Retinal pigment epithelial cell (primary cell): ENCODE measurements at regions not wholly inside any gene's neighbourhood (a gene's known extent, or its start where the extent isn't known, plus 50 kb on each side); places are given as distances from the start of the nearest gene placed in this dataset.

Source experiments
- DNase-seq: peaks from one replicate; pipeline ENCODE4 v3.0.0-alpha.2; 2010; ENCODE audit warnings: low read depth
- H3K4me3 ChIP-seq: 2 replicates; pipeline ENCODE4 v1.5.1; 2011; ENCODE audit warnings: mild to moderate bottlenecking, low read length, control low read depth, moderate library complexity
- CTCF ChIP-seq: conservative IDR thresholded peaks from 2 replicates; pipeline ENCODE4 v1.5.1; 2011; ENCODE audit warnings: low read depth, low read length, control low read depth, inconsistent platforms

GRCh38 chrX:117215683-117216082, 752.9 kb upstream of the CT83 start:
- no peak for DNase-seq
- H3K4me3 ChIP-seq: no peak overlapping the region
- TF ChIP-seq CTCF: no peak

GRCh38 chrX:117196481-117196880, 733.7 kb upstream of the CT83 start:
- no peak for TF ChIP-seq CTCF
- DNase-seq: no peak
- no peak overlapping the region for H3K4me3 ChIP-seq

- no peak for DNase-seq
- H3K4me3 ChIP-seq: no peak overlapping the region
- TF ChIP-seq CTCF: no peak
Observed at GRCh38 chrX:117147249-117147648, 684.5 kb upstream of the CT83 start.

GRCh38 chrX:117138070-117138469, 675.3 kb upstream of the CT83 start:
- DNase-seq: no peak
- no peak for TF ChIP-seq CTCF
- no peak overlapping the region for H3K4me3 ChIP-seq

- no peak for TF ChIP-seq CTCF
- DNase-seq: no peak
- H3K4me3 ChIP-seq: no peak overlapping the region
Observed at GRCh38 chrX:117134983-117135382, 672.2 kb upstream of the CT83 start.

- DNase-seq: no peak
- no peak overlapping the region for H3K4me3 ChIP-seq
- TF ChIP-seq CTCF: no peak
Observed at GRCh38 chrX:117120700-117121099, 657.9 kb upstream of the CT83 start.

GRCh38 chrX:117096528-117096927, 633.8 kb upstream of the CT83 start:
- no peak overlapping the region for H3K4me3 ChIP-seq
- no peak for DNase-seq
- TF ChIP-seq CTCF: no peak
